Astrocyte of the spinal cord (primary cell): ENCODE measurements at regions not wholly inside any gene's neighbourhood (a gene's known extent, or its start where the extent isn't known, plus 50 kb on each side); places are given as distances from the start of the nearest gene placed in this dataset.
"Not testable (repeated sequence)": the region's sequence is repeated elsewhere in the genome, so short reads cannot be mapped to it uniquely, and the experiment has no call there.

Experiments
- DNase-seq: peaks from one replicate; pipeline ENCODE4 v3.0.0; 2011; ENCODE audit warnings: low read depth, low spot score
- H3K4me3 ChIP-seq: 2 replicates; pipeline ENCODE4 v1.5.1; 2011; ENCODE audit warnings: low read depth, mild to moderate bottlenecking, low read length, moderate library complexity
- CTCF ChIP-seq: IDR thresholded peaks from 2 replicates; pipeline ENCODE4 v1.5.1; 2012; ENCODE audit warnings: low read depth, mild to moderate bottlenecking, low read length, inconsistent platforms
- in situ Hi-C: cut with HindIII; loops from 2 replicates; pipeline ENCODE4 v1.10.0; 2017; ENCODE audit warnings: low sequenced_read_pairs

- no peak overlapping the region for H3K4me3 ChIP-seq
- TF ChIP-seq CTCF: no peak
- in situ Hi-C loops: no loop called here
- no peak for DNase-seq
Observed at GRCh38 chr7:138185132-138185908, 109.1 kb downstream of the AKR1D1 start.

- no peak for TF ChIP-seq CTCF
- in situ Hi-C loops: no loop called here
Observed at GRCh38 chr7:138186951-138187351, 110.7 kb downstream of the AKR1D1 start.

GRCh38 chr7:138188290-138188858 lies 112.1 kb downstream of the AKR1D1 start:
- in situ Hi-C loops: no loop called here
- no peak for TF ChIP-seq CTCF

More at GRCh38 chr7:138186951-138187351, 110.7 kb downstream of the AKR1D1 start:
- H3K4me3 ChIP-seq: no peak overlapping the region
- DNase-seq: peak; percentile 93

GRCh38 chr7:138194567-138194966 lies 118.3 kb downstream of the AKR1D1 start:
- DNase-seq: no peak
- in situ Hi-C loops: no loop called here
- no peak for TF ChIP-seq CTCF
- no peak overlapping the region for H3K4me3 ChIP-seq

More at GRCh38 chr7:138188290-138188858, 112.1 kb downstream of the AKR1D1 start:
- no peak overlapping the region for H3K4me3 ChIP-seq
- DNase-seq: no peak

GRCh38 chr7:138195151-138195571 lies 118.9 kb downstream of the AKR1D1 start:
- no peak overlapping the region for H3K4me3 ChIP-seq
- no peak for DNase-seq
- in situ Hi-C loops: no loop called here
- no peak for TF ChIP-seq CTCF

- H3K4me3 ChIP-seq, in situ Hi-C loops, DNase-seq: not testable (repeated sequence)
Observed at GRCh38 chr7:138196503-138196946, 120.3 kb downstream of the AKR1D1 start.
